Pancreas (tissue), 10 donors: ENCODE measurements at regions not wholly inside any gene's neighbourhood (a gene's known extent, or its start where the extent isn't known, plus 50 kb on each side); places are given as distances from the start of the nearest gene placed in this dataset.

Experiments used
- ATAC-seq, 4 donors: fragments of 200-7000 bp; cut with Tn5 transposase; one replicate each; pipeline versions ENCODE4 v1.8.0 to v1.9.1; 2020; ENCODE audit warnings: mild to moderate bottlenecking in 4 of 4, moderate library complexity in 4 of 4
- DNase-seq, 6 donors: peaks; one replicate each; pipeline ENCODE4 v3.0.0-alpha.2; 2020
- FAIRE-seq: peaks from 2 replicates; lab custom pipeline; 2012; peaks lifted over from hg19 to GRCh38; lab: Jason Lieb, UNC
- H3K27ac ChIP-seq, 4 donors: fragments of 200-600 bp; sonication (generic); 1 replicate in 3 of 4; 2 replicates in 1 of 4; pipeline versions ENCODE4 v1.5.0 to v1.8.0; 2020
- H3K27me3 ChIP-seq, 4 donors: fragments of 200-600 bp; one replicate each; pipeline ENCODE4 v1.8.0; 2021
- H3K36me3 ChIP-seq, 3 donors: fragments of 200-600 bp; sonication (generic) in 1 of 3; one replicate each; pipeline versions ENCODE4 v1.5.0 to v1.8.0; 2020 to 2021
- H3K4me1 ChIP-seq, 3 donors: fragments of 200-600 bp; one replicate each; pipeline ENCODE4 v1.8.0; 2021
- H3K4me3 ChIP-seq, 4 donors: fragments of 200-600 bp; sonication (generic) in 2 of 4; one replicate each; pipeline versions ENCODE4 v1.5.0 to v1.8.0; 2020 to 2021
- H3K9me3 ChIP-seq, 4 donors: fragments of 200-600 bp; one replicate each; pipeline ENCODE4 v1.8.0; 2021
- WGBS, 2 donors: extraction: QIAGEN DNeasy Blood & Tissue Kit; methylation state at CpG; one replicate each; pipeline ENCODE4 v1.1.7; 2013; 5-methylcytosine and 5-hydroxymethylcytosine counted together
- intact Hi-C, 3 donors: fragments of 100-400 bp; cut with DNase I; formaldehyde crosslinking; loops; one replicate each; pipeline versions ENCODE4 v1.11.1 to v1.14.2; 2022
- TF ChIP-seq, protein P1 (sequence below), 4 donors: fragments of 200-600 bp; sonication (generic) in 3 of 4; IDR thresholded peaks; one replicate each; pipeline versions ENCODE4 v1.5.0 to v1.8.0; 2021; ENCODE audit warnings: antibody characterized with exemption in 4 of 4
- donor health status: healthy with polysubstance abuse.
- donor health status: DM: no; HTN: no; CAD: no; lungs with moderate emphysema.
- donor health status: DM: no; HTN: no; CAD: no.
- donor health status: control.
- donor health status: control.
- donor health status: Bipolar disorder and iron deficiency.
- donor health status: DM: yes; HTN: yes; CAD: no.
- donor health status: DM: no; HTN: no; CAD: no.
- donor health status: DM: no; HTN: no; CAD: no.
- donor health status: DM: yes; HTN: yes; CAD: no.

- ATAC-seq = no peak
- no peaks in the 10 kb centered on the region for H3K27me3 ChIP-seq
- intact Hi-C loops = loop anchor here in 1 of 3 donors (5.0 to 10.0 kb wide), 2 partner anchors 966 to 1139 kb away; no protein-coding TSS in a partner anchor
- H3K9me3 ChIP-seq = no peaks in the 10 kb centered on the region
- H3K27ac ChIP-seq = no peak overlapping the region
- H3K4me3 ChIP-seq = no peak overlapping the region
- FAIRE-seq = no peak
- peak in 1 of 6 donors; percentile 2 for DNase-seq
- H3K36me3 ChIP-seq = no peaks in the 10 kb centered on the region
- no peaks in the 10 kb centered on the region for H3K4me1 ChIP-seq
- TF ChIP-seq, protein P1, sequence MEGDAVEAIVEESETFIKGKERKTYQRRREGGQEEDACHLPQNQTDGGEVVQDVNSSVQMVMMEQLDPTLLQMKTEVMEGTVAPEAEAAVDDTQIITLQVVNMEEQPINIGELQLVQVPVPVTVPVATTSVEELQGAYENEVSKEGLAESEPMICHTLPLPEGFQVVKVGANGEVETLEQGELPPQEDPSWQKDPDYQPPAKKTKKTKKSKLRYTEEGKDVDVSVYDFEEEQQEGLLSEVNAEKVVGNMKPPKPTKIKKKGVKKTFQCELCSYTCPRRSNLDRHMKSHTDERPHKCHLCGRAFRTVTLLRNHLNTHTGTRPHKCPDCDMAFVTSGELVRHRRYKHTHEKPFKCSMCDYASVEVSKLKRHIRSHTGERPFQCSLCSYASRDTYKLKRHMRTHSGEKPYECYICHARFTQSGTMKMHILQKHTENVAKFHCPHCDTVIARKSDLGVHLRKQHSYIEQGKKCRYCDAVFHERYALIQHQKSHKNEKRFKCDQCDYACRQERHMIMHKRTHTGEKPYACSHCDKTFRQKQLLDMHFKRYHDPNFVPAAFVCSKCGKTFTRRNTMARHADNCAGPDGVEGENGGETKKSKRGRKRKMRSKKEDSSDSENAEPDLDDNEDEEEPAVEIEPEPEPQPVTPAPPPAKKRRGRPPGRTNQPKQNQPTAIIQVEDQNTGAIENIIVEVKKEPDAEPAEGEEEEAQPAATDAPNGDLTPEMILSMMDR (IDR thresholded peaks at IDR 0.05) = no peak
- WGBS, 2 donors = 69 to 75% methylated on average over 6 of the region's 6 CpGs
Measured at GRCh38 chr13:111476197-111476596, 155.8 kb downstream of the TEX29 start.

- intact Hi-C loops = loop anchor here in 1 of 3 donors (5.0 to 10.0 kb wide), 2 partner anchors 963 to 1135 kb away; no protein-coding TSS in a partner anchor
- H3K4me1 ChIP-seq = no peaks in the 10 kb centered on the region
- WGBS, 2 donors = 71 to 94% methylated on average over 13 to 14 of the region's 14 CpGs
- TF ChIP-seq, protein P1 (IDR thresholded peaks at IDR 0.05) = no peak
- FAIRE-seq (no peak), ATAC-seq (no peak), DNase-seq (peak in 1 of 6 donors; percentile 4)
- no peak overlapping the region for H3K27ac ChIP-seq
- no peaks in the 10 kb centered on the region for H3K9me3 ChIP-seq
- H3K36me3 ChIP-seq = no peaks in the 10 kb centered on the region
- no peaks in the 10 kb centered on the region for H3K27me3 ChIP-seq
- no peak overlapping the region for H3K4me3 ChIP-seq
Measured at GRCh38 chr13:111479412-111479811, 159.0 kb downstream of the TEX29 start.

DNA sequence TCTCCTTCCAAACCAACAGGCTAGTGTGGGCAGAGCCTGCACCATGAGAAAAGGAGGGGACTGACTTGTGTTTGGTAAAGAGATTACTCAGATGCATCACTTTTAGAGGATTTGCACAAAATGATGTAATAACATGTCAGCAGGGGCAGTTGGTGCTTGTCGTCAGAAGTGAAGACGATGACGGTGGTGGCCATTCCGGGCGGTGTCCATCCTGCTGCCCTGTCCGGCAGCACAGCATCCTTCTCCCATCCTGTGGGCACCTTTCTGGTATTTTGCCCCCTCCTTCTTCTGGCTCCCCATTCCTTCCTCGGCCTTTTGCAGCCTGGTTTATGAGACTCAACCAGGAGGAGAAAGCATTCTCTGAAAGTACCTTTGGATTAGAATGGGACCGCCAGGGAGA lies 160.1 kb downstream of the TEX29 start:
- FAIRE-seq (no peak), ATAC-seq (no peak), DNase-seq (no peak)
- intact Hi-C loops = no loop called here
- Histone ChIP-seq H3K4me3 (no peak overlapping the region), H3K9me3 (no peaks in the 10 kb centered on the region), H3K4me1 (no peaks in the 10 kb centered on the region), H3K36me3 (no peaks in the 10 kb centered on the region), H3K27ac (no peak overlapping the region), H3K27me3 (no peaks in the 10 kb centered on the region)
- TF ChIP-seq, protein P1 (IDR thresholded peaks at IDR 0.05) = no peak
- 82 to 86% methylated on average over 8 of the region's 8 CpGs for WGBS, 2 donors

- intact Hi-C loops = no loop called here
- TF ChIP-seq, protein P1 (IDR thresholded peaks at IDR 0.05) = no peak
- FAIRE-seq (no peak), ATAC-seq (peak in 2 of 4 donors; percentile 60 to 66), DNase-seq (peak in 2 of 6 donors; percentile 8 to 52)
- H3K4me1 ChIP-seq = no peaks in the 10 kb centered on the region
- H3K27me3 ChIP-seq = no peaks in the 10 kb centered on the region
- 19 to 22% methylated on average over 11 of the region's 11 CpGs for WGBS, 2 donors
- no peak overlapping the region for H3K27ac ChIP-seq
- no peaks in the 10 kb centered on the region for H3K9me3 ChIP-seq
- H3K4me3 ChIP-seq = no peak overlapping the region
- H3K36me3 ChIP-seq = no peaks in the 10 kb centered on the region
Measured at GRCh38 chr13:111480976-111481375, 160.5 kb downstream of the TEX29 start.

- WGBS, 2 donors = 77 to 89% methylated on average over 6 of the region's 6 CpGs
- FAIRE-seq = no peak
- H3K9me3 ChIP-seq = no peaks in the 10 kb centered on the region
- no peak overlapping the region for H3K4me3 ChIP-seq
- H3K27me3 ChIP-seq = no peaks in the 10 kb centered on the region
- intact Hi-C loops = no loop called here
- no peaks in the 10 kb centered on the region for H3K4me1 ChIP-seq
- peak in 1 of 6 donors; percentile 45 for DNase-seq
- no peak for ATAC-seq
- H3K27ac ChIP-seq = no peak overlapping the region
- TF ChIP-seq, protein P1 (IDR thresholded peaks at IDR 0.05) = no peak
- no peaks in the 10 kb centered on the region for H3K36me3 ChIP-seq
Measured at GRCh38 chr13:111482126-111482525, 161.7 kb downstream of the TEX29 start.
